H1 (cell line): ENCODE measurements at regions not wholly inside any gene's neighbourhood (a gene's known extent, or its start where the extent isn't known, plus 50 kb on each side); places are given as distances from the start of the nearest gene placed in this dataset.
A peak's percentile ranks its signal among the peaks of the same experiment; 100 is the strongest.

Experiments used
- CTCF ChIA-PET: fragments of 300-600 bp; sonication (Branson Sonifier 250); formaldehyde crosslinking; loops from one replicate; lab custom pipeline; 2021; ENCODE audit not compliant: partially characterized antibody; lab: Charles Lee
- POLR2A ChIA-PET: fragments of 300-600 bp; sonication (Branson Sonifier 250); formaldehyde crosslinking; loops from one replicate; lab custom pipeline; 2021; ENCODE audit warnings: inconsistent platforms; ENCODE audit not compliant: partially characterized antibody; lab: Charles Lee
- DNase-seq, 2 experiments: peaks; one replicate each; pipeline versions ENCODE4 v3.0.0 to v3.0.0-alpha.2; 2010 to 2022; ENCODE audit warnings: low spot score in 2 of 2, low read depth in 1 of 2, mixed read lengths in 1 of 2
- FAIRE-seq: peaks from 2 replicates; lab custom pipeline; 2011; peaks lifted over from hg19 to GRCh38; lab: Jason Lieb, UNC
- H2AFZ ChIP-seq: 2 replicates; pipeline ENCODE4 v1.8.1; 2012; ENCODE audit warnings: low read length, inconsistent platforms
- H2AK5ac ChIP-seq: 2 replicates; pipeline ENCODE4 v1.6.1; 2013; ENCODE audit warnings: low read depth, low read length
- H2BK120ac ChIP-seq: replicated peaks from 2 replicates; pipeline ENCODE3; 2013; ENCODE audit warnings: low read depth, low read length, inconsistent platforms
- H2BK12ac ChIP-seq: 2 replicates; pipeline ENCODE4 v1.6.1; 2013; ENCODE audit warnings: low read depth, low read length
- H2BK15ac ChIP-seq: 2 replicates; pipeline ENCODE4 v1.6.1; 2013; ENCODE audit warnings: low read length
- H2BK20ac ChIP-seq: 2 replicates; pipeline ENCODE4 v1.6.1; 2013; ENCODE audit warnings: low read length
- H2BK5ac ChIP-seq: 2 replicates; pipeline ENCODE4 v1.6.1; 2013; ENCODE audit warnings: low read depth, low read length
- H3K14ac ChIP-seq: 2 replicates; pipeline ENCODE4 v1.6.1; 2013; ENCODE audit warnings: inconsistent platforms; ENCODE audit not compliant: insufficient read length
- H3K18ac ChIP-seq: 2 replicates; pipeline ENCODE4 v1.6.1; 2013; ENCODE audit warnings: low read length; ENCODE audit errors: extremely low read depth
- H3K23ac ChIP-seq: 2 replicates; pipeline ENCODE4 v1.6.1; 2013; ENCODE audit warnings: inconsistent platforms; ENCODE audit not compliant: insufficient read length
- H3K23me2 ChIP-seq: 2 replicates; pipeline ENCODE4 v1.6.1; 2013; ENCODE audit warnings: low read depth, low read length
- H3K27ac ChIP-seq: 2 replicates; pipeline ENCODE4 v1.6.1; 2011; ENCODE audit warnings: low read depth, low read length, inconsistent platforms
- H3K27me3 ChIP-seq, 4 experiments: replicated peaks in 1 of 4; 1 replicate in 1 of 4; 2 replicates in 3 of 4; pipeline versions ENCODE4 v1.6.1 to v1.8.1; 2011 to 2013; ENCODE audit warnings: low read length in 3 of 4, mild to moderate bottlenecking in 3 of 4, inconsistent platforms in 2 of 4, mixed read lengths in 2 of 4, moderate library complexity in 1 of 4; ENCODE audit not compliant: control insufficient read depth in 3 of 4, insufficient read depth in 3 of 4; ENCODE audit errors: extremely low read depth in 1 of 4
- H3K36me3 ChIP-seq, 4 experiments: 2 replicates each; pipeline versions ENCODE4 v1.6.1 to v1.8.1; 2011 to 2013; ENCODE audit warnings: mild to moderate bottlenecking in 4 of 4, low read length in 3 of 4, moderate library complexity in 2 of 4, control low read depth in 1 of 4, inconsistent platforms in 1 of 4; ENCODE audit not compliant: insufficient read depth in 4 of 4, control insufficient read depth in 2 of 4
- H3K4ac ChIP-seq: replicated peaks from 2 replicates; pipeline ENCODE3; 2013; ENCODE audit warnings: low read length, low read depth, mixed read lengths, inconsistent platforms; ENCODE audit not compliant: insufficient read length
- H3K4me1 ChIP-seq, 4 experiments: replicated peaks in 1 of 4; 1 replicate in 1 of 4; 2 replicates in 3 of 4; pipeline versions ENCODE4 v1.6.1 to v1.8.1; 2011 to 2013; ENCODE audit warnings: low read length in 3 of 4, inconsistent platforms in 2 of 4, mixed read lengths in 1 of 4; ENCODE audit not compliant: insufficient read depth in 4 of 4, control insufficient read depth in 3 of 4
- H3K4me2 ChIP-seq, 2 experiments: 2 replicates each; pipeline versions ENCODE4 v1.6.1 to v1.8.1; 2011 to 2013; ENCODE audit warnings: low read depth in 2 of 2, low read length in 2 of 2, control low read depth in 1 of 2, inconsistent platforms in 1 of 2, mild to moderate bottlenecking in 1 of 2; ENCODE audit not compliant: insufficient read depth in 1 of 2
- H3K4me3 ChIP-seq, 4 experiments: fragments of 200-600, 300-600 bp in 1 of 4; sonication (generic), shearing (Covaris generic), sonication (Bioruptor Twin) in 1 of 4; 2 replicates each; pipeline versions ENCODE4 v1.5.1 to v1.8.1; 2011 to 2016; ENCODE audit warnings: low read length in 4 of 4, low read depth in 3 of 4, control low read depth in 2 of 4, inconsistent platforms in 2 of 4, mild to moderate bottlenecking in 2 of 4, mixed read lengths in 1 of 4, moderate library complexity in 1 of 4; ENCODE audit not compliant: insufficient read depth in 2 of 4; ENCODE audit errors: extremely low read depth in 1 of 4
- H3K56ac ChIP-seq: replicated peaks from 2 replicates; pipeline ENCODE3; 2013; ENCODE audit warnings: low read depth, mild to moderate bottlenecking, mixed read lengths, low read length, inconsistent platforms; ENCODE audit not compliant: insufficient read length
- H3K79me1 ChIP-seq: 2 replicates; pipeline ENCODE4 v1.6.1; 2013; ENCODE audit warnings: low read depth, low read length, control low read depth
- H3K79me2 ChIP-seq, 2 experiments: 2 replicates each; pipeline versions ENCODE4 v1.6.1 to v1.8.1; 2012 to 2013; ENCODE audit warnings: low read length in 2 of 2, mild to moderate bottlenecking in 2 of 2, inconsistent platforms in 1 of 2; ENCODE audit not compliant: insufficient read depth in 2 of 2, control insufficient read depth in 1 of 2
- H3K9ac ChIP-seq, 4 experiments: replicated peaks in 1 of 4; 1 replicate in 1 of 4; 2 replicates in 3 of 4; pipeline versions ENCODE4 v1.6.1 to v1.8.1; 2011 to 2013; ENCODE audit warnings: low read depth in 3 of 4, low read length in 3 of 4, control low read depth in 2 of 4, mild to moderate bottlenecking in 2 of 4, moderate library complexity in 2 of 4, inconsistent platforms in 1 of 4; ENCODE audit errors: extremely low read depth in 1 of 4
- H3K9me3 ChIP-seq, 2 experiments: 2 replicates each; pipeline versions ENCODE4 v1.6.1 to v1.8.1; 2012 to 2013; ENCODE audit warnings: mild to moderate bottlenecking in 2 of 2, moderate library complexity in 2 of 2, control low read depth in 1 of 2, inconsistent platforms in 1 of 2, low read depth in 1 of 2, low read length in 1 of 2, mixed read lengths in 1 of 2; ENCODE audit not compliant: insufficient read depth in 2 of 2
- H4K20me1 ChIP-seq, 2 experiments: replicated peaks in 1 of 2; 2 replicates each; pipeline versions ENCODE3 to v1.8.1; 2011 to 2013; ENCODE audit warnings: inconsistent platforms in 2 of 2, low read length in 2 of 2, mild to moderate bottlenecking in 1 of 2; ENCODE audit not compliant: insufficient read depth in 2 of 2, control insufficient read depth in 1 of 2
- H4K5ac ChIP-seq: 2 replicates; pipeline ENCODE4 v1.6.1; 2013; ENCODE audit warnings: low read length, low read depth, mixed read lengths, inconsistent platforms; ENCODE audit not compliant: insufficient read length
- H4K8ac ChIP-seq: 2 replicates; pipeline ENCODE4 v1.8.0; 2013; ENCODE audit warnings: mild to moderate bottlenecking, moderate library complexity, low read length, inconsistent platforms; ENCODE audit not compliant: insufficient read depth; ENCODE audit errors: extremely low read depth
- H4K91ac ChIP-seq: replicated peaks from 2 replicates; pipeline ENCODE3; 2013; ENCODE audit warnings: low read length, mixed read lengths, inconsistent platforms; ENCODE audit not compliant: insufficient read length
- WGBS, 2 experiments: shearing (Covaris generic) in 1 of 2; methylation state at CpG; one replicate each; pipeline versions ENCODE4 v1.1.6 to v1.1.7; 2013 to 2015; ENCODE audit warnings: low lambda C conversion rate in 2 of 2, mixed read lengths in 2 of 2, inconsistent platforms in 1 of 2, low coverage in 1 of 2, missing lambda C conversion rate in 1 of 2; ENCODE audit not compliant: insufficient replicate concordance in 2 of 2, insufficient coverage in 1 of 2, insufficient read length in 1 of 2; ENCODE audit errors: extremely low coverage in 1 of 2, missing lambda C conversion rate in 1 of 2; 5-methylcytosine and 5-hydroxymethylcytosine counted together

GRCh38 chr4:84378983-84379382 is 120.1 kb downstream of the NKX6-1 start:
- no peaks in the 10 kb centered on the region for H4K20me1 ChIP-seq
- H3K4me3 ChIP-seq, result peak overlapping the region in 1 of 4 experiments; percentile 43; a peak in 2 of 8 replicates
- ChIA-PET CTCF (interaction anchor here (1.2 kb wide), 1 partner anchor 199 kb away, joined by 4 read pairs; no protein-coding TSS in a partner anchor), POLR2A (no interaction called here)
- no peak overlapping the region for H3K4ac ChIP-seq
- no peak overlapping the region for H3K14ac ChIP-seq
- peak; percentile 88 for FAIRE-seq
- H3K79me1 ChIP-seq, result no peaks in the 10 kb centered on the region
- H3K36me3 ChIP-seq, result no peaks in the 10 kb centered on the region
- 4% methylated on average over 4 of the region's 4 CpGs; no CpG with 5 or more reads in 1 of the 2 experiments for WGBS, 2 experiments
- H2BK120ac ChIP-seq, result no peak overlapping the region
- H3K23me2 ChIP-seq, result no peaks in the 10 kb centered on the region
- H4K91ac ChIP-seq, result no peak overlapping the region
- no peak overlapping the region for H4K5ac ChIP-seq
- no peak overlapping the region for H2AFZ ChIP-seq
- H3K4me2 ChIP-seq, result peak overlapping the region; percentile 55 to 65
- no peak overlapping the region for H3K27ac ChIP-seq
- no peak overlapping the region for H3K9ac ChIP-seq
- no peak overlapping the region for H2AK5ac ChIP-seq
- H3K9me3 ChIP-seq, result no peaks in the 10 kb centered on the region
- peaks cover 4 to 20% (median 15%) of the 10 kb centered on the region in 4 experiments; a peak in 6 of 7 replicates for H3K4me1 ChIP-seq
- H3K79me2 ChIP-seq, result no peaks in the 10 kb centered on the region
- H3K56ac ChIP-seq, result no peak overlapping the region
- H3K27me3 ChIP-seq, result peaks cover 0 to 33% (median 17%) of the 10 kb centered on the region in 4 experiments; a peak in 6 of 7 replicates
- H2BK15ac ChIP-seq, result no peak overlapping the region
- no peak overlapping the region for H2BK12ac ChIP-seq
- no peak overlapping the region for H2BK5ac ChIP-seq
- H2BK20ac ChIP-seq, result no peak overlapping the region
- H3K23ac ChIP-seq, result no peak overlapping the region
- no peak overlapping the region for H3K18ac ChIP-seq
- no peak overlapping the region for H4K8ac ChIP-seq
- DNase-seq, result peak in 1 of 2 experiments; percentile 43
